ENCODE measurements at regions not wholly inside any gene's neighbourhood (a gene's known extent, or its start where the extent isn't known, plus 50 kb on each side); places are given as distances from the start of the nearest gene placed in this dataset.

- DNase-seq (ENCODE audit: low read depth), result no peak
- in situ Hi-C loops (cut with HindIII; ENCODE audit: low pct_unique_long_range_greater_than_20kb, low sequenced_read_pairs), result no loop called here
These were observed 192.5 kb upstream of the TUT7 start for GRCh38 chr9:86546712-86547111.

- DNase-seq (ENCODE audit: low read depth), result no peak
- in situ Hi-C loops (cut with HindIII; ENCODE audit: low pct_unique_long_range_greater_than_20kb, low sequenced_read_pairs), result no loop called here
These were observed 190.9 kb upstream of the TUT7 start for GRCh38 chr9:86545090-86545489.

DNA sequence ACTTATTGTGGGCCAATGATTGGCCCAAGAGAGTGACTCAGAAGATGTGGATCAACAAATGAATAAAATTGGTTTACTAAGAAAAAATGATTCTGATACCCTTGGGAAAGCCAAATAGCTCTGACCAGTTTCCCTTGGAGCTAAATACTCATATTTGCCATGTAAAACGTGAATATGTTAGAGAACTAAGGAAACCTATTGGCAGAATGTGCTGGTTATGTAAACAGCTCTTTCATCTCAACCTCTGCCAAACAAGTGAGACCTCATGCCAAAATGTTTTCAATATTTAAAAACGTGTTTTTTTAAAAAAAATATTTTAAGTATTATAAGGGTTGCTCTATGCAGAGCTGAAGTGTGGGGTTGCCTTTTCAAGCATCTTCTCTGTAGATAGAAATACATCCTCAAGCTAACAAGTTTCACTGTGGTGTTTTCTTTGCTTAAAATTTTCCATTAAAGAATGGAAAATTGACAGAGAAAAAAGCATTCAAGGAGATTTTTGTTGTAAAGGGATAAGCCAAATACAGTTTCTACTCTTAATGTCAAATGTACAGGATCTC lies 186.9 kb upstream of the TUT7 start:
- DNase-seq (ENCODE audit: low read depth), result no peak
- in situ Hi-C loops (cut with HindIII; ENCODE audit: low pct_unique_long_range_greater_than_20kb, low sequenced_read_pairs), result no loop called here

- in situ Hi-C loops (cut with HindIII; ENCODE audit: low pct_unique_long_range_greater_than_20kb, low sequenced_read_pairs), result no loop called here
- no peak for DNase-seq (ENCODE audit: low read depth)
These were observed 181.3 kb upstream of the TUT7 start for GRCh38 chr9:86535406-86535915.

GRCh38 chr9:86534572-86535258 lies 180.5 kb upstream of the TUT7 start:
- in situ Hi-C loops (cut with HindIII; ENCODE audit: low pct_unique_long_range_greater_than_20kb, low sequenced_read_pairs), result no loop called here
- DNase-seq (ENCODE audit: low read depth), result no peak

GRCh38 chr9:86531971-86532640 lies 177.9 kb upstream of the TUT7 start:
- no peak for DNase-seq (ENCODE audit: low read depth)
- in situ Hi-C loops (cut with HindIII; ENCODE audit: low pct_unique_long_range_greater_than_20kb, low sequenced_read_pairs), result no loop called here

- in situ Hi-C loops (cut with HindIII; ENCODE audit: low pct_unique_long_range_greater_than_20kb, low sequenced_read_pairs), result no loop called here
- no peak for DNase-seq (ENCODE audit: low read depth)
These were observed 177.2 kb upstream of the TUT7 start for GRCh38 chr9:86531273-86531970.

GRCh38 chr9:86529496-86530275 lies 175.5 kb upstream of the TUT7 start:
- no peak for DNase-seq (ENCODE audit: low read depth)
- in situ Hi-C loops (cut with HindIII; ENCODE audit: low pct_unique_long_range_greater_than_20kb, low sequenced_read_pairs), result no loop called here

DNA sequence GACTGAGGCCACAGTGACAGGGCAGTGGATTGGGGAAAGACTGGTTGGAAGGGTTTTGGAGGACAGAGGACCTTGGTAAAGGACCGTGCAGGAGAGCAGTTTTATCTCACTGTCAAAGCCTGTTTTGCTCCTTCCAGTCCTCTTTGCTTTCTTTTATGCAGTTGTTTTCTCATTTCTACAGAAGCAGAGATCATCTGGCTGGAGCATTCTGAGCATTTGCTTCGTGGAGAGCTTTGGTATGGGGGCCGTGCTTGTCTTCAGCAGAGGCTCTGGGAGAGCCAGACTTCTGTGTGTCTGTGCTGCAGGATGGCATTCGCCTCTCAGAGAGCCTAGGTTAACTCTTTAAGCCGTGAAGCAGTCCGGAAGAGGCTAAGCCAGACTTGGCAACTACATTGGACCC lies 171.8 kb upstream of the TUT7 start:
- in situ Hi-C loops (cut with HindIII; ENCODE audit: low pct_unique_long_range_greater_than_20kb, low sequenced_read_pairs), result no loop called here
- DNase-seq (ENCODE audit: low read depth), result no peak

- DNase-seq (ENCODE audit: low read depth), result no peak
- in situ Hi-C loops (cut with HindIII; ENCODE audit: low pct_unique_long_range_greater_than_20kb, low sequenced_read_pairs), result no loop called here
These were observed 171.0 kb upstream of the TUT7 start for GRCh38 chr9:86525182-86525581.

DNA sequence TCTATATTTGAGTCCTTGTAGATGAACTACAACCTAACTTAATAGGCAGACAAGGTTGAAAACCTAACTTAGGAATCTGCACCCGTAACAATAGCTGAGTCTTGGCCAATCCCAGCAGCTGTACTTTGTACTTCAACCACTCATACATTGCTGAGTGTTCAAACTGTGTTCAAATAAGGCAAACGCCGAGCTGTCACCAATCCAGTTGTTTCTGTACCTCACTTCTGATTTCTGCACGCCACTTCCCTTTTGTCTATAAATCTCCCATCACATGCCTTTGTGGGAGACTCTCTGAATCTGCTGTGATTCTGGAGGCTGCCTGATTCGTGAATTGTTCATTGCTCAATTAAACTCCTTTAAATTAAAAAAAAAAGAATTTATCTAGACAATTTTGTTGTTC lies 167.8 kb upstream of the TUT7 start:
- in situ Hi-C loops (cut with HindIII; ENCODE audit: low pct_unique_long_range_greater_than_20kb, low sequenced_read_pairs), result no loop called here

DNA sequence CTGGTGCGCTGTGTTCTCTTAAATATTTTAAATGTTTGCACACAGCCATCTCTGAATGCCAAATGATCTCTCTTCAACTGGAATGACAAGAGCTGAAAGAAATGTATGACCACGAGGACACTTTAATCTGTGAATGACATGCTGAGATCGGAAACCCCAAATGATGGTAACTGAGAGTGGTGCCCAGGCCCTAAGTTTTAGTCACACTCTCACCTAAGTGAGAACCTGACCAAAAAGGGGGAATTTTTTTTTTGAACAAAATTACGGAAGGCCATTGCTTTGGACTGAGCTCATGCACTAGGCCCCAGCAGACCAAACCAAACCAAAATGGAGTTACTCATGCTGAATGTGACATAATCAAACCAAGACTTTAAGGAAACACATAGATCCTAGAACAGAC lies 167.1 kb upstream of the TUT7 start:
- in situ Hi-C loops (cut with HindIII; ENCODE audit: low pct_unique_long_range_greater_than_20kb, low sequenced_read_pairs), result no loop called here
- no peak for DNase-seq (ENCODE audit: low read depth)

More for the DNA sequence above, 167.8 kb upstream of the TUT7 start:
- no peak for DNase-seq (ENCODE audit: low read depth)

DNA sequence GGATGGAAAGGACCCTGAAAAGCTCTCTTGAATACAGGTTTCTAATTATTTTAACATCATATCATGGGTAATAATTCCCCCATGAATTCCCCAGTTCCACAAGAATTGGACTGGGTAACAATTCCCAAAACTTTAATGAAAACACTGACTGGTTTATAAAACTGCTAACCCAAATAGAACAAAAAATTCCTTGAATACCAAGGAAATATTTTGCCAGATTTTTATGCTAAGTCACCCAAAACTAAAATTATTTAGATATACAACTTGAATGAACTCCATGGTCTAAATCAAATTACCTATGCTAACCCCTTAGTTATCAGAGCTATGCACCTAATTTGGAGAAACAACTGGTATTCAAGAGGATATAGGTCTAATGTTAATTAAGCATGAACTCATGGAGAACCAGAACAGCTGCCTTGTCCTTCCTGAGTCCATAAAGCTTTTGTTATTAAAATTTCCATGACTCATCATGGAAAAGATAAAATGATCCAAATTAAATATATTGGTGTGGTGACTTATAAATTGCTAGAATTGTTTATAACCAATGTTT lies 164.9 kb upstream of the TUT7 start:
- in situ Hi-C loops (cut with HindIII; ENCODE audit: low pct_unique_long_range_greater_than_20kb, low sequenced_read_pairs), result no loop called here
- no peak for DNase-seq (ENCODE audit: low read depth)

- DNase-seq (ENCODE audit: low read depth), result no peak
- in situ Hi-C loops (cut with HindIII; ENCODE audit: low pct_unique_long_range_greater_than_20kb, low sequenced_read_pairs), result no loop called here
These were observed 163.3 kb upstream of the TUT7 start for GRCh38 chr9:86517475-86517874.

GRCh38 chr9:86516564-86516963 lies 162.4 kb upstream of the TUT7 start:
- no peak for DNase-seq (ENCODE audit: low read depth)
- in situ Hi-C loops (cut with HindIII; ENCODE audit: low pct_unique_long_range_greater_than_20kb, low sequenced_read_pairs), result no loop called here

DNA sequence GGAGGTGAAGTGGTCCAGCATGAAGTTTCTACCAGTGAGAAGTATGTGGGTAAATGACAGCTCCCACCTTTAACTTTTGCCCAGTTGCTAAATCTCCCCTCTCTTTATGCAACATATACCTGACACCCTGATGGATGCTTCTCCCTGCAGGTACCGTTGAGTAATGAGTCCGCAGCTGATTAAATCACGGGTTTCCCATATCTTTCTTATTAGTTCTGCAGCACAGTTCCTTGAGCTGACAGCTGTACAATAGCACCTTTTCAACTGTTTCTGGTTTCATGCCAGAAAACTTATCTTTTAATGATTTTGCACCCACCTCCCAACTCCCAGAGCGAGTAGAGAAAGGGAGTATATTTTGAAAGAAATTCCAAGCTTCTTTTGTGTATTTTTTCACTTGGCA lies 161.0 kb upstream of the TUT7 start:
- DNase-seq (ENCODE audit: low read depth), result no peak
- in situ Hi-C loops (cut with HindIII; ENCODE audit: low pct_unique_long_range_greater_than_20kb, low sequenced_read_pairs), result no loop called here

DNA sequence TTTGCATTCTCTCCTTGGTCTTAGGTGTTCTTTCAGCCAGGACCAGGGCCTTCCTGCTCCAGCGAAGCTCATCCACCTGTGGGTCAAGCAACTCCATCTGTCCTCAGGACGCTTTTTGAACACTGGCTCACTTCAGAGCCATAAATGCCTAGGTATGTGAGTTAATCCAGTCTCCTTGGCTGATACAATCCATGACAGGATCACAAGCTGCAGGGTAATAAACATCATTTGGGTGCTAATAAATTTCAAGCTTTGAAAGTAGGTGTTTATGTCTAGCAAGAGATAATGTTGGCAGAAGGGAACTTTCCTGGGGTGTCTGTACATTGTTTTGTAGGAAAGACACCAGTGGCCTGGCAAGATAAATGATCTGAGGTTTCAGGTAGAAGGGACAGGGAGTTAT lies 159.2 kb upstream of the TUT7 start:
- no peak for DNase-seq (ENCODE audit: low read depth)
- in situ Hi-C loops (cut with HindIII; ENCODE audit: low pct_unique_long_range_greater_than_20kb, low sequenced_read_pairs), result no loop called here

DNA sequence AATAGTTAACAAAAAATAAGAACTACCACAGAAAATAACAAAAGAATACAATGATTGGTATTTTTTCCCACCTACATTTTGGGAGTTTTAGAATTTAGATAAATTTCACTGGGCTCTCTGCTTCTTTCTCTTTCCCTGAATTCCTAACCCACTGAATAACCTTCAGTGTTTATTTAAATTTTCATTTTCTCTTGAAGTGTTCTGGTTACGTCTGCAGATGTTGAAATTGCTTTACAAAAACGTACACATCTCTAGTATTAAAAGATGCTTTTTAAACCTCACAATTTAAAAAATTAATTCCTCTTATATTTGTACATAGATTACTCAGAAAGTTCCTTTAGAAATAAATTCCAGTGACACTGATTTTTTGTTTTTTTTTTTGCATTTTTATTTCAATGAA lies 158.7 kb upstream of the TUT7 start:
- in situ Hi-C loops (cut with HindIII; ENCODE audit: low pct_unique_long_range_greater_than_20kb, low sequenced_read_pairs), result no loop called here
- DNase-seq (ENCODE audit: low read depth), result no peak
